ENCODE measurements at regions not wholly inside any gene's neighbourhood (a gene's known extent, or its start where the extent isn't known, plus 50 kb on each side); places are given as distances from the start of the nearest gene placed in this dataset.
"Not testable (repeated sequence)": the region's sequence is repeated elsewhere in the genome, so short reads cannot be mapped to it uniquely, and the experiment has no call there.

- TF ChIP-seq CDX4 (CRISPR knock-in tag; IDR thresholded peaks at IDR 0.05; ENCODE audit: borderline replicate concordance) (no peak), ZSCAN18 (CRISPR knock-in tag; IDR thresholded peaks at IDR 0.05) (no peak), ZNF425 (CRISPR knock-in tag; conservative IDR thresholded peaks at IDR 0.05) (no peak), ZNF512 (CRISPR knock-in tag; IDR thresholded peaks at IDR 0.05; ENCODE audit: borderline replicate concordance) (no peak), ERG (CRISPR knock-in tag; IDR thresholded peaks at IDR 0.05) (no peak), NR1H2 (CRISPR knock-in tag; IDR thresholded peaks at IDR 0.05) (no peak)
These were observed 159.1 kb downstream of the SEC23IP start (continued) for GRCh38 chr10:120051671-120052070.

GRCh38 chr10:120052964-120053702 lies 160.6 kb downstream of the SEC23IP start:
- Mint-ChIP-seq H3K27ac (no peak overlapping the region), H3K36me3 (no peaks in the 10 kb centered on the region), H3K9me3 (peaks cover 4% of the 10 kb centered on the region; the same call in 1 of the 2 replicates), H3K4me3 (no peak overlapping the region), H3K4me1 (peaks cover 30% of the 10 kb centered on the region), H3K27me3 (ENCODE audit: low read depth) (peaks cover 2% of the 10 kb centered on the region; the same call in 1 of the 2 replicates)
- DNase-seq (ENCODE audit: low spot score) (no peak), ATAC-seq (no peak)
- POLR2A ChIA-PET = no interaction called here
- TF ChIP-seq ZBTB21 (CRISPR knock-in tag; IDR thresholded peaks at IDR 0.05; ENCODE audit: borderline replicate concordance) = no peak
- no peak for TF ChIP-seq HMGA2 (CRISPR knock-in tag; IDR thresholded peaks at IDR 0.05)
- TF ChIP-seq ZNF121 (CRISPR knock-in tag; IDR thresholded peaks at IDR 0.05) = no peak
- no peak for TF ChIP-seq CDX4 (CRISPR knock-in tag; IDR thresholded peaks at IDR 0.05; ENCODE audit: borderline replicate concordance)
- no peak for TF ChIP-seq NFYB (CRISPR knock-in tag; conservative IDR thresholded peaks at IDR 0.05; ENCODE audit: low read depth)
- CTCF ChIA-PET = no interaction called here

- H3K36me3 Mint-ChIP-seq; H3K4me1 Mint-ChIP-seq; H3K9me3 Mint-ChIP-seq; H3K27me3 Mint-ChIP-seq (ENCODE audit: low read depth); ATAC-seq; H3K27ac Mint-ChIP-seq; H3K4me3 Mint-ChIP-seq; POLR2A ChIA-PET; CTCF ChIA-PET; DNase-seq (ENCODE audit: low spot score): not testable (repeated sequence)
These were observed 167.3 kb downstream of the SEC23IP start for GRCh38 chr10:120059790-120060189.

- Mint-ChIP-seq H3K4me1 (no peaks in the 10 kb centered on the region), H3K27me3 (ENCODE audit: low read depth) (peaks cover 5% of the 10 kb centered on the region; the same call in 1 of the 2 replicates), H3K4me3 (no peak overlapping the region), H3K9me3 (peaks cover 47% of the 10 kb centered on the region), H3K36me3 (peaks cover 16% of the 10 kb centered on the region), H3K27ac (no peak overlapping the region)
- ChIA-PET POLR2A (no interaction called here), CTCF (no interaction called here)
- TF ChIP-seq E2F5 (CRISPR knock-in tag; IDR thresholded peaks at IDR 0.05) = no peak
- no peak for TF ChIP-seq ZNF671 (CRISPR knock-in tag; IDR thresholded peaks at IDR 0.05)
- no peak for TF ChIP-seq GRHL2 (CRISPR knock-in tag; IDR thresholded peaks at IDR 0.05; ENCODE audit: insufficient replicate concordance, severe bottlenecking)
- no peak for TF ChIP-seq SOX15 (CRISPR knock-in tag; IDR thresholded peaks at IDR 0.05)
- TF ChIP-seq ZNF281 (CRISPR knock-in tag; IDR thresholded peaks at IDR 0.05) = no peak
- no peak for TF ChIP-seq ZBTB21 (CRISPR knock-in tag; IDR thresholded peaks at IDR 0.05; ENCODE audit: borderline replicate concordance)
- DNase-seq (ENCODE audit: low spot score) (no peak), ATAC-seq (no peak)
These were observed 174.9 kb downstream of the SEC23IP start for GRCh38 chr10:120067427-120067826.
